ENCODE measurements at regions not wholly inside any gene's neighbourhood (a gene's known extent, or its start where the extent isn't known, plus 50 kb on each side); places are given as distances from the start of the nearest gene placed in this dataset.

DNA sequence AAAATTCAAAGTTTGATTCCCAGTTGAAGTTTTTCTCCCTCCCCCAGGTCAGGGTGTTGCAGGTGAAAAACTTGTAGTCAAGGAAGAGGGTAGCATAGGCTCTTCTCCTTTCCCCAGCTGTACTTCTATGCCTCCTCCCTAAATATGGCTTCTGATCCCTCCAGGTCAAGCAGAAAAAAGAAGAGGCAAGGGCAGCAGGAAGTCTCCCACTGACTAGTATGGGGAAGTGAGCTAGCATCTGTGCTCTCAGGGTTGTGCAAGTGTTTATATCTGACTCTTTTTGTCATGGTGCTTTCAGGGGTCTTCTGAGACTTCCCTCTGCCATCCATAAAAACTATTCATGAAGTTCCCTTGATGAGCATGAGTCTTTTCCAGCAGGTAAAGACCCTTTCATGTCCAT lies 76.0 kb downstream of the ATPSCKMT start:
- DNase-seq = no peak

DNA sequence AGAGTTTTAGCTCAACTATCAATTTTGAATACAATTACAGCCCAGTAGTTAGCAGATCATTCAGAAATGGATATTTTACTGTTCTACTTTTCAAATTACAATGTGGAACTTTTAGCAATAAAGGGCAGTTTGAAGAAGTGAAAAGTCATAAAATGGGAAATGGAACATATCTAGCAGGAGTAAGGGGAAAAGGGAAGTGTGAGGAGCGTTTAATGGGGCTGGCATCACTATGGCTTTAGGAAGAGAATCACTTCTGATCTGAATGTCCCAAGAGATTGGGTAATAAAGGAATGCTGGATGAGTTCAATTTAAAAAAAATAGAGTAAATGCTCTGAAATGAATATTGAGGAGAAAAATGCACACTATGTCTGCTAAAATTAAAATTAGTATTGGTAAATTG lies 77.4 kb downstream of the ATPSCKMT start:
- no peak for DNase-seq

DNA sequence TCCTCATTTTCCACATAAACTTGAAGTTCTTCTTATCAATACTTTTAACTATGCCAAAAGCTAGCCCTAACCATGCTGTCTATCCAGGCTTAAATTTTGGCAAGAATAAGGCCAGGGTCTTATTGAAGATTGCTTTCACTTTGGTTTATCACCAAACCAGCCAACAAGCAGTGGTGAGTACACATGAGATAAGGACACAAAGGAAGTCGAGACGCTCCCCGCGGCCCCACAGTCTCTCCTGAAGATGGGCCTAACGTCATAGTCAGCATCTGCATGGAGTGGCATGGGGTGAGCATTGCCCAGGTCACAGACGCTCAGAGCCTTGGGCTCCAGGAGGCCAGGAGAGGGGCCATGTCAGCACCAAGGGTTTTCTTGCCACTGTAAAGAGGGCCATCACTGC lies 80.3 kb downstream of the ATPSCKMT start:
- no peak for DNase-seq

DNA sequence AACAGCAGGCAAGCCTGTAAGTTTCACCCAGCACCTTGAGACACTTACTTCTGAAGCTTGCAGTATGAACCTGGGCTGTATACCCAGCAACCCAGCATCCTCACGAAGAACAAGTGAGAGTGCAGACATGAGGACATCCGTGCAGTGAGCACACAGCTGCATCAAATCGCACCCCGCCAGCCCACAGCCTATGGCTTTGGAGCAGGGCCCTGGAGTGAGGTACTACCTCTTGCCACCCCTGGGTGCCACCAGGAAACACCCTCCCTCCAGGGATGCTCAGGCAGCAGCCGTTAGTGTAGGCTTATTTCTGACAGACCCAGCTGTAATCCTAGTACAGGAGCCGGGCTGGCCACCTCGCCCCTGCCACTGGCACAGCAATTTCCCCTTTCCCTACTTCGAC lies 81.4 kb downstream of the ATPSCKMT start:
- no peak for DNase-seq

DNA sequence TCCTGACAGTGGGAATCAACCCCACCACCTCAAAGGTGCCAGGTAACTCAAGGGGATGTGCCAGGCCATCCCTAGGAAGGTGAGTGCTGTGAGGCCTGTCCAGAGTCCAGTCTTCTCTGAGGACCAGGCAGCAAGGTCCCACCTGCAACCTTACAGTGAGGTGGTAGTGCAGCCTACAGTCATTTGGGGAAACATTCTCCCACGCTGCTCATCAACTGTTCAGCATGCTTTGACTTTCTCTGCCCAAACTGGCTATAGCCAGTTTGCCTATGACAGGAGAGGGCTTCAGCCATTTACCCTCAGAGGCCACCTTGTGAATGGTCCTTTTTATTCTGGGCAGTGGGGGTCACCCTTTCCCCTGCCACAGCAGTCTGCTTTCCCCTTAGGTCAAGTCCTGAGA lies 81.9 kb downstream of the ATPSCKMT start:
- no peak for DNase-seq

DNA sequence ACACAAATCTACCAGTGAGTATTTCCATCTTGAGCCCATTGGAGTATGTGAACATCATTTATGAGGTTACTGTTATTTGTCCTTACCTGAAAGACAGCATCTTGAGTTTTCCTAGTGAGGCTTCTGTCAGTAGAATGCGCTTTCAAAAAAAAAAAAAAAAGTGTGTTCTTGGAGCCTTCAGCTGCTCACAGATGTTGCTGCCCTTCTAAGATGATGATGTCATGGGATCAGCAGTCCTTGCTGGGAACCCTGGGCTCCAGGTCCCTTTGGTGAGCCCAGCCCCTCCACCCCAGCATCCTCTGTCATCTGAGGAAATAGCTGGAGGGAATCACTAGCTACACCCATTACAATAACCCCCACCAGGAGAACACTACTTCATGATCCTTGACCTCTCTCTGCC lies 83.3 kb downstream of the ATPSCKMT start:
- no peak for DNase-seq

DNA sequence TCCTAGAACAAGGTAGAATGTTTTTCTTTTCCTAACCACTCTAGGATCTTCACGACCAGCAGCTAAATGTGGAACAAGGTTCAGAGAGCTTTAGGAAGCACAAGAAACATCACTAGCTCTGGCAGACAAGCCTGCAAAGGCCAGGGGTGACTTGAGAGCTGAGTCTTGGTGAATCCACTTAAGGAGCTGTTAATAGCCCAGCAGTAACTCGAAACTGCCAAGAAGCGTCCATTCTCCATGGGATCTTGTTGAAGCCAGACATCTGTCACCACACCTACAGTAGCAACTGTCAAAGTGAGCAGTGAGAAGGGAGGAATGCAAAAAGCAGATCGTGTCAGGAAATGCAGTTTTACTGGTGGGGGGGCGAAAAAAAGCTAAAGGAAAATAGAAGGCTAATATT lies 87.2 kb downstream of the ATPSCKMT start:
- DNase-seq = no peak

DNA sequence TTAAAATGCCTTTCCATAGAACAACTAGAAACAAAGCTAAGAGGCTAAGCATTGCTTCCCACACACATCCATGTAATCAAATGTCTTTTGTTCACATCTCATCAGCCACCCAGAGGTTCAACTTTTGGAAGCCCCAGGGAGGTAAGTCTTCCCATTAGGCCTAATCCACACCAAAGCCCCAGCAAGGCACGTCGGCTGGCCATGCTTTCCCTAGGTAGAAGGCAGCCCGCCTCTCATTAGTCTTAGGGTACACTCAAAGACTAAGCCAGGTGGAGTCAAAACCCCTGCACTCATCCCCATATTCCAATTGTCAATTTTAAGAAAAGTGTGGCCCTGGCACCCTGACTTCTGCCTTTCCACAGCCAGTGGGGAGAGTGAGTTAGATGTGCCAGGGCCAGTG lies 87.9 kb downstream of the ATPSCKMT start:
- DNase-seq = no peak

DNA sequence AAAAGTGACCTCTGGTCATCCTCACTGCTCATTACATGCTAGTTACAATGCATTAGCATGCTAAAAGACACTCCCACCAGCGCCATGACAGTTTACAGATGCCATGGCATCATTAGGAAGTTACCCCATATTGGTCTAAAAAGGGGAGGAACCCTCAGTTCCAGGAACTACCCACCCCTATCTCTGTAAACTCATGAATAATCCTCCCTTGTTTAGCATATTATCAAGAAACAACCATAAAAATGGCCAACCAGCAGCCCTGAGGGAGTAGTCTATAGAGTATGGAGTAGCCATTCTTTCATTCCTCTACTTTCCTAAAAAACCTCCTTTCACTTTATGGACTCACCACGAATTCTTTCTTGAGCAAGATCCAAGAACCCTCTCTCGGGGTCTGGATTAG lies 89.4 kb downstream of the ATPSCKMT start:
- DNase-seq = no peak

DNA sequence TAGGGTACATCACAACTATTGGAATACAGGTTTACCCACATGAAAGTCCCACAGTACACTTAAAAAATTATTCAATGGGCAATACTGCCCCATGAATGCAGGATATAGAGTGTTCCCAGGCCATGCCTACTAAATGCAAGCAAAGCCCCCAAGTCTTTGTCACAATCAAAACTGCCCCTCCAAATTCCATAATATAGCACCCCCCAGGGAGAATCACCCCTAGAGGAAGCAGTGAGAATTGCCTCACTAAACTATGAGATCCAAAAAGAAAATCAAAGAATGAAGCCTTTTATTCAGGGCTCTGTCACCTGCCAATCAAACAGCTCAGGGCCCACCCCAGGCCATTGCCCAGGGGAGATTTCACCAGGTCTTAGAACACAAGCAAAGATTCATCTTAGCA lies 90.8 kb downstream of the ATPSCKMT start:
- no peak for DNase-seq

DNA sequence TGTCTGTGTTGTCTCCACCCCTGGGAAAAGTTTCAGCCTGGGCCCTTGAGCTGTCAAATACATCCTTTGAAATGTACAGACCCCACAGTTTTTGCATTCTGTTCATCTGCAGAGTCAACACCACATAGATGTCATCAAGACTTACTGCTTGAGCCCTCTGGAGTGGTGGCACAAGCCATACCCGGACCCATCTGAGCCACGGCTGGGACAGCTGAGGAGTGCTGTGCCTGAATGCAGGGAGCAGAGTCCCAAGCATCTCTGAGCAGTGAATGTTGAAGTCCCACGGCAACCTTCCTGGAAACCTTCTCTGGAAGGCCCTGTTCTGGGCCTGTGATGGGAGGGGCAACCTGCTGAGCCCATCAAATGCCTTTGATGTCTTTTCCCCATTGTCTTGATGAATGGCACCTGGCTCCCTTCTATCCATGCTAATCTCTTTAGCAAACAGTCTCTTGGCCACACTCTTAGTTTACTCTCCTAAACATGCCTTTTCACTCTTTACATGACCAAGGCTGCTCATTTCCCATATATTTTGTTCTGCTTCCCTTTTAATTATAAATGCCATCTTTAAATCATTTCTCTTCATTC lies 92.5 kb downstream of the ATPSCKMT start:
- DNase-seq = no peak

DNA sequence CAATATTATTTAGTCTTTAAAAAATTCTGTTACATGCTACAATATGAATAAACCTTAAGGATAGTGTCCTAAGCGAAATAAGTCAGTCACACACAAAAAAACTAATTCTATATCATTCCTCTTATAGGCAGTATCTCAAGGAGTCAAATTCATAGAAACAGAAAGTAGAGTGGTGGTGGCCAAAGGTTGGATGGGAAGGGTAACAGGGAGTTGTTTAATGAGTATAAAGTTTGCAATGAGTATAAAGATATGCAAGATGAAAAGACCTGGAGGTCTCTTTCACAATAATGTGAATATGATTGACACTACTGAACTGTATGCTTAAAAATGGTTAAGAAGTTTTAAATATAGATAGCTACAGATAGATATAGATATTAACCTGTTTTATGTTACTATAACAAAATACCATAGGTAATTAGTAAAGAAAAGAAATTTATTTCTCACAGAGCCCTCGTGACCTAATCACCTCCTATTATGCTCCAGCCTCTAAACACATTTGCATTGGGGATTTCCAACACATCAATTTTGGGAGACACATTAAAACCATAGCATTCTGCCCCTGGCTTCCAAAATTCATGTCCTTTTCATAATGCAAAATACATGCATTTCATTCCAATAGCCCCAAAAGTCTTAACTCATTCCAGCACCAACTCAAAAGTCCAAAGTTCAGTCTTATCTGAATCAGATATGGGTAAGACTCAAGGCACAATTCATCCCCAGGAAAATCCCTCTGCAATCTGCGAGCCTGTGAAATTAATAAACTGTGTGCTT lies 93.6 kb downstream of the ATPSCKMT start:
- DNase-seq = no peak

DNA sequence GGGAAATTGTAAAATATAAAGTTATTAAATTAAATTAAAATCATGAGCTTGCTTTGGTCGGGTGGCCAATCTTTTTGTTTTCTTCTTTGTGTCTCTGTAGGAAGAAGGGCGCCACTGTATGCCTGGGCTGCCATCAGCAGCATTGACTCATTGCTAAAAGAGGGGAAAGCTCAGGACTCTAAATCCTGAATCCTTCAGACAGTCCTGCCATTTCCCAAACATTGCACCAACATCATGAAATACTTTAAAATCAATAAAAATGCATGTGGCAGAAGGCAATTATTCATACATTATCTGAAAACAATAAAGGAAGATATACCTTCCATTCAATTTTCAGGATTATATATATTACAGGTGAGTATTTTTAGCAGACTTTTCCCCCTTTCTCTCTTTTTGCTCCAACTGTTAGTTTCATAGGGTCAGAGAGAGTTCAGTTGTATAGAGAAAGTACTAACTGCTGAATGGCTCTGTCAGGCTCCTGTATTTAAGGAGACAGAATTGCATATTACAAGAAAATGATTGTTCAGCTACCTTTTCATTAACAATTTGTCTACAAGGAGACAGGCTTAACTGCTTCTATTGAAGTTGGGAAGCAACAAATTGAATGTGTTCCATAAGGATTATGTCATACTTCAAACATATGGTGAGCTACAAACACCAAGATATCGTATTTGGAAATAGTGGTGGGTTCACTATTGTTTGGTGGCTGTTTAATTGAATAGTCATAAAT lies 95.7 kb downstream of the ATPSCKMT start:
- DNase-seq = no peak

DNA sequence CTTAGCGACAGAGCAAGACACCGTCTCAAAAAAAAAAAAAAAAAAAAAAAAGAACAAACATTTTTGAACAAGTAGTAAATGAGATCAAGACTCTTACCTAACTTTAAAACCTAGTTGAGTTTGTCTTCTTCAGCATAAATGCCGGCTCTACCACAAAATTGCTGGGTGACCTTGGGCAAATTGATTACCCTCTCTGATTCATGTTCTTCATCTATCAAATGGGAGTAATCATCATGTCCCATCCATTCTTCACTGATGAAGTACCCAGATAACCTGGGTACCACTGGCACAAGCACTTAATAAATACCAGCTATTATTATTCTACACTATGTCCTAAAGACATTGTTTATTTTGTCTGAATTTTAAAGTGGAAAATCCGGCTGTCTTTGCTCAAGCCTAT lies 96.3 kb downstream of the ATPSCKMT start:
- no peak for DNase-seq

DNA sequence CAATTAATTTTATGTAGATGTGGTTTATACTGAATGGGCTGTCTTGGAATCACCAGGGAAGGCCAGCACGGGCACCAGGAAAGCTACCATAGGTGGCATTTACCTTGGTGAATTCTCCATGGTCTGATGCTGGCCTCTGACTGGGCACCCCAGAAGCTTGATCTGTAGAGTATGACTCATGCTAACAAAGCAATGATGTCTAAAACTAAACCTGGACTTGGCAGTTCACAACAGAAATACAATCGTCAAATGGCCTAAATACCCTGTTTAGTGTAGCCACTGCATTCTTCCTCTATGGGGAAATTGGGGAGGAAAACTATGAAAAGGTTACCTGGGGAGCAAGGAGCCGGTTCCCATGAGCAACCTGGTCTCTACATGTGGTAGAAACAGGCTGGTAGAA lies 98.0 kb downstream of the ATPSCKMT start:
- no peak for DNase-seq

DNA sequence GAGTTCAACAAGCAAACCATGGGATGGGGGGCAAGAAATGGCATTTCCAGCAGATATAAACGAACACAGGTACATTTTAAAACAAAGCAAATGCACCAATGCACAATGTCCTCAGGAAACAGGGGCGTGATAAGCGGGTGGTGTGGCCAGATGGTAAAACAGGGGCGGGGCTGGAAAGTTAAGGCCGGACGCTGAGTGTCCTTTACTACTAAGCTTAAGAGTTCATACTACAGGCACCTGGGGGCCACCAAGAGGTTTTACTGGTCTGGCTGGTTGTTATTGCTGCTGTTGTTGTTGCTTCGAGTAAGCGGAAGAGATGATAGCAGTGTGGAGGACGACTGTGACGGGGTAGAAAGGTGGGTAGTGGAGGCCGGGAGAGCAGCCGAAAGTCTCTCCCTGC lies 99.8 kb downstream of the ATPSCKMT start:
- DNase-seq = no peak

DNA sequence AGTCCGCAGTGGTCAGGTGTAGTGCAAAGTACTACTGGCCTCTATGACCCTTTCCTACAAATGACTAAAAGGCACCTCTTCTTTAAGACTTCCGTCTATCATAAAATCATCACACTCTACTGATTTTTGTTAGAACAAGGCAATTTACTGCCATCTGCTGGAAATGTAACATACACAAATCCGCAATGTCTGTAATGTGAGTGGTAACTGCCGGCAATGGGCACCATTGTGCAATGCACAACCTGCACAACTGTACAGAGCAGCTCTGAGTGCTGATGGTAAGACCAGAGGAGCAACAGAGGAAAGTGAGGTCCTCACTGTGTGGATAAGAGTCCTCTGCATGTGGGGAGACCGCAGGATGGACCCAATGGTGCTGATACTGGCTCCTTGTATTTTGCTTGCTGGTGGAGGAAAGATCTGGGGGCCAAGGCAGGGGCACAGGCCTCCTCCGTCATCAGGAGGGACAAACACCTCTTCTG lies 103.7 kb downstream of the ATPSCKMT start:
- DNase-seq = peak; percentile 23

DNA sequence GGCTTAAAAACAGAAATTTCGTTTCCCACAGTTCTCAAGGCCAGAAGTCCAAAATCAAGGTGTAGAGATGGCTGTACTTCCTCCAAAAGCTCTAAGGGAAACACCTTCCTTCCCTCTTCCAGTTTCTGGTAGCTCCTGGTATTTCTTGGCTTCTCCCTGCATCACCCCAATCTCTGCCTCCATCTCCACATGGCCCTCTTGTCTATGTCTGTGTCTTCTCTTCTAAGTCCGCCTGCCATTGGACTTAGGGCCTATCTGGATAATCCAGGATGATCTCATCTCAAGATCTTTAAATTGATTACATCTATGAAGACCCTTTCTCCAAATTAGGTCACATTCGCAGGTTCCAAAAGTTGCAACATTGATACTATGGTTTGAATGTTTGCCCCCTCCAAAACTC lies 105.6 kb downstream of the ATPSCKMT start:
- no peak for DNase-seq

DNA sequence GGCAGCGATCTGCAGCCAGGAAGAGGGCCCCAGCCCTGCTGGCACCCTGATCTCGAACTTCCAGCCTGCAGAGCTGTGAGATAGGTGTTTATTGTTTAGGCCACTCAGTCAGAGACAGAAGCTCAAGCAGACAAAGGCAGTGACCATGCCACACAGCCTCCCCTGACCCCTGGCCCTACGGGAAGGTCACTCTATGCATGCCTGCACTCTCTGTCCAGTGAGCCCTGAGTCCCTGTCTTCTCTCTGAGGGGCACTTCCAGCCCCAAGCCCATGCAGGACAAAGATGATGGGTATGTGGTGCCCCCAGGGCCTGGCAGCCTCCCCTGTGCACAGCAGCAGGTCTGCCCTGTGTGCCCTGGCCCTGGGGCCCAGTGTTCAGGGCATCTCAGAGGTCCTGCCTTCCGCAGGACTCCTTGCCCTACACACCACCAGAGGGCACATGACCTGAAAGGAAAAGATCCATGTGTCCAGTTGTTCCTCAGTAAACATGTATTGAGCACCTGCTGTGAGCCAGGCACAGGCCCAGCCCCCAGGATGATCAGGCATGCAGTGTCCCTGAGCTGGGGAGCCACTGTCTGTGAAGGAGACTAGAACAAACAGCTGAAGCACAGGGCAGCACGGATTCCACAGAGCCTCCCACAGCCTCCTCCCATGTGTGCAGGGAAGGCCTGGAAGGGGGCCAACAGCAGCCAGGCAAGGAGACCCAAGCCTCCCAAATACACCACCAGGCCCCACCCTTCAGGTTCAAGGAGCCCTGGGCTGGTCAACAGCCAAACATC lies 109.3 kb downstream of the ATPSCKMT start:
- no peak for DNase-seq

DNA sequence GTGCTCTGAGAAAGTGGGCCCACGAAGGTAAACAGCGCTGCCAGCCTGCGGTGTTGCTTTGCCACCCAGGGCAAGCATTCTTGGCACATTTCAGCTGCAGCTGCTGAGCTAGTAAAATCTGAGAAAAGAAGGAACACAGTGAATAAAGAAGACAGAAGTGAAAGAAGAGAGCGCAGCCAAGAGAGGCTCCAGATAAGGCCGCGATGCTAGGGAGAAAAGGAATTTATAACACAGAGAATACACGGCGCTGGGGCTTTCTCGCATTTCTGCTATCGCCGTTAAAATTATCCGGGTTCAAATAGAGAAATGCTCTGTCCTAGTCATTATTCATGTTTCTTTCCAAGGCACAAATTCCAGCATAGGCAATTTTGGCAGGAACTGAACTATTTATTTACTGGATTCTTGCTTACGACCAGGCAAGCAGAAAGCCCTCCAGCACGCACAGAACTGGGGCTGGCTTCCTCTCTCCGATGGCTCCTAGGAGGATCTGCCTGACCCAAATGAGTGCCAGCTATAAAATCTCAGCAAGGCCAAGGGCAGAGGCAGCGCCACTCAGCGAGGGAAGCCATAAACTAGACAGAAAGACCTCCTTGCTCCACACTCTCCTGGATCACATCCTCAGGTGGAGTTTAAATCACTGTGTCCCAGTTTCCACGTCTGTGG lies 111.2 kb downstream of the ATPSCKMT start:
- peak; percentile 26 for DNase-seq

DNA sequence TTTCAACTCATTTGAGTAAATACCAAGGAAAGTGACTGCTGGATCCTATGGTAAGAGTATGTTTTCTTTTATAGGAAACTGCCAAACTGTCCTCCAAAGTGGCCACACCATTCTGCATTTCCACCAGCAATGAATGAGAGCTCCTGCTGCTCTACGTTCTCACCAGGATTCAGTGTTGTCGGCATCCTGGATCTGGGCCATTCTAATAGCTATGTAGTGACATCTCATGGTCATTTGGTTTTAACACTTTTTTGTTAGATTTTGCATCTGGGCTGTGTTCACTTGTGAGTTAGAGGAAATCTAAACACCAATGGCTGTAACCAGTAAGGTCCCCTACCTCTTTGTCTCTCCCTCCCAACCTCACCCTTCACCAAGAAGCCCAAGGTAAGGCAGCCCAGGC lies 115.9 kb downstream of the ATPSCKMT start:
- no peak for DNase-seq

DNA sequence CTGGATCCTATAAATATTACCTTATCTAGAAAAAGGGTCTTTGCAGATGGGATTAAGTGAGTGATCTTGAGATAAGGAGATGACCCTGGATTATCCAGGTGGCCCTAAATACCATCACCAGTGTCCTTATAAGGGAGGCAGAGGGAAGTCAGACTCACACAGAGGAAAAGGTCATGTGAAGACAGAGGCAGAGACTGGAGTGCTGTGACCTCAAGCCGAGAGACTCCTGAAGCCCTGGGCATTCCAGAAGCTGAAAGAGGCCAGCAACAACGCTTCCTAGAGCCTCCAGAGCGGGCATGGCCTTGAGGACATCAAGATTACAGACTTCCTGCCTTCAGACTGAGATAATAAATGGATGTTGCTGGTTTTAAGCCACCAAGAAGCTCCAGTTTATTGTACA lies 118.8 kb downstream of the ATPSCKMT start:
- DNase-seq = no peak

DNA sequence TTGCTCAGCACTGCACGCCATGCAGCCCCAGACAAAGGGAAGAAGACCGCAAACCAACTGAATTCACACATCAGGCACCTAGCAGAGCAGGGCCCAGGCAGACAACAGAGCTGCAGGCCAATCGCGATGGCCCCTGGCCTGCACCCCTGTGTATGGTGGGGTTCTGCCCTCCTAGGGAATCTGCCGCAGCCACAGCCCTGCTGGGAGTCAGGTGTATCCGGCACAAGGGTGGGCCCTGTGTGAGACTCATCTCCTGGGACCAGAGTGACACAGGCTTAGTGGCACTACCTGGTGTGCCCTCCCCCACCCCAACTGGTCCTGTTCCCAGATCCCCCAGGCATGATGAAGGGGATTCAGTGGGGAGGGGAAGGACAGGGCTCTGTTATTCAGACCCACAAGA lies 122.8 kb downstream of the ATPSCKMT start:
- no peak for DNase-seq

All from hindlimb muscle (tissue), 1 donor.